Breast epithelium (tissue), 4 donors: ENCODE measurements at regions not wholly inside any gene's neighbourhood (a gene's known extent, or its start where the extent isn't known, plus 50 kb on each side); places are given as distances from the start of the nearest gene placed in this dataset.
"Not testable (repeated sequence)": the region's sequence is repeated elsewhere in the genome, so short reads cannot be mapped to it uniquely, and the experiment has no call there.

Experiments used
- DNase-seq, 2 donors: peaks; one replicate each; pipeline ENCODE4 v3.0.0-alpha.2; 2019; ENCODE audit warnings: low spot score in 2 of 2
- H3K27ac ChIP-seq, 2 donors: fragments of 200-600 bp; sonication (generic) in 1 of 2; one replicate each; pipeline ENCODE4 v1.5.1; 2016 to 2019; ENCODE audit warnings: mild to moderate bottlenecking in 1 of 2
- H3K27me3 ChIP-seq, 2 donors: fragments of 200-600 bp; sonication (generic) in 1 of 2; one replicate each; pipeline versions ENCODE4 v1.5.1 to v1.6.0; 2017 to 2019; ENCODE audit warnings: control low read depth in 1 of 2, mild to moderate bottlenecking in 1 of 2
- H3K36me3 ChIP-seq: fragments of 200-600 bp; one replicate; pipeline ENCODE4 v1.5.1; 2019
- H3K4me1 ChIP-seq, 2 donors: fragments of 200-600 bp; sonication (generic); one replicate each; pipeline ENCODE4 v1.5.1; 2016 to 2019; ENCODE audit warnings: control low read depth in 1 of 2
- H3K4me3 ChIP-seq, 3 donors: fragments of 200-600 bp; sonication (generic); 1 replicate in 2 of 3; 2 replicates in 1 of 3; pipeline ENCODE4 v1.5.1; 2016 to 2019; ENCODE audit warnings: mild to moderate bottlenecking in 3 of 3, moderate library complexity in 2 of 3
- H3K9me3 ChIP-seq, 2 donors: fragments of 200-600 bp; sonication (generic) in 1 of 2; one replicate each; pipeline ENCODE4 v1.5.1; 2016 to 2019; ENCODE audit warnings: control low read depth in 1 of 2
- POLR2A ChIP-seq: fragments of 450-650 bp; IDR thresholded peaks from one replicate; pipeline ENCODE4 v1.6.1; 2016; ENCODE audit warnings: antibody characterized with exemption, mild to moderate bottlenecking, moderate library complexity
- POLR2AphosphoS5 ChIP-seq, 3 donors: sonication (generic); formaldehyde crosslinking; IDR thresholded peaks; one replicate each; pipeline ENCODE4 v1.6.1; 2017; ENCODE audit warnings: antibody characterized with exemption in 3 of 3
- intact Hi-C: fragments of 100-400 bp; cut with DNase I; formaldehyde crosslinking; loops from one replicate; pipeline ENCODE4 v1.15.1; 2023; ENCODE audit warnings: low total_unique reads
- TF ChIP-seq, protein P1 (sequence below), 3 donors: fragments of 450-650 bp; IDR thresholded peaks; one replicate each; pipeline ENCODE4 v1.5.1; 2016 to 2017; ENCODE audit warnings: antibody characterized with exemption in 3 of 3, mild to moderate bottlenecking in 3 of 3, moderate library complexity in 3 of 3

DNA sequence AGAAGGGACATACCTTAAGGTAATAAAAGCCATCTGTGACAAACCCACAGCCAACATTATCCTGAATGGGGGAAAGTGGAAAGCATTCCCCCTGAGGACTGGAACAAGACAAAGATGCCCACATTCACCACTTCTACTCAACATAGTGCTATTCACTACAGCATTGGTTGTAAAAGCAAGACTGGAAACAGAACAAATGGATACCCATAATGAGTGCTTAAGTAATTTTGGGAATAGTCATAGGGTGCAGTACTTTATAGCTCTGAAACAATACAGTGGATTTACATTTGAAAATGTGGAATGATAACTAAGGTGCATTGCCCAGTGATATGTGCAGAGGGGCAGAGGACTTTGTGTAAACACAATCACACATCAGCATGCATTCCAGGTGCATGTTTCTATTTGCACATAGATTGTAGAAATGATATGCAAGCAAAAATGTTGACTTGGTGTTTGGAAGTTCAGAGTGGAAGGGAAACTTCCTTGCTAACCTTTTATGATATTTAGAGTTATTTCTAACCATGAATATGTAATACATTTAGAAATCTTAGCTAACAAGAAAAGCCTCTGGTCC lies 112.3 kb downstream of the IGLL1 start:
- intact Hi-C loops, result no loop called here
- DNase-seq, result no peak
- H3K27me3 ChIP-seq, result no peaks in the 10 kb centered on the region

DNA sequence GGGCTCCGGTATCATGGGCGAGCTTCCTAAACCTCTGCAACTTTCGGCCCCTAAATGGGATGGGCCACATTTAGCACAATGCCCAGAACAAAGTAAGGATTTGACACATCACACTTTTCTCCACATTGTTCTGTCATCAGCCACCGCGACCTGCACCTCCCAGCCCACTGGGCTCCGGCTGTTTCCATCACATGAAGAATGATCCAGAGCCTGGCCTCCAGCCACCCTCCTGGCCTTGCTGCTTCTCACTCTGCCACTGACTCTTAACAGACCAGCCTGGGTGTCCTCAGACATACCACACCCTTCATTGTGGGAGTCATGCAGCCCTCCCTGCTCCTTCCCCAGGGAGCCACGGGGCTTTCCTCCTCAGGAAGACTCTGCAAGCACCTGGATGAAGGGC lies 113.7 kb downstream of the IGLL1 start:
- Histone ChIP-seq H3K27ac (no peak overlapping the region), H3K4me1 (no peaks in the 10 kb centered on the region), H3K36me3 (no peaks in the 10 kb centered on the region), H3K27me3 (no peaks in the 10 kb centered on the region), H3K9me3 (no peaks in the 10 kb centered on the region), H3K4me3 (no peak overlapping the region)
- intact Hi-C loops, result no loop called here
- no peak for DNase-seq
- TF ChIP-seq POLR2A (no peak), POLR2AphosphoS5 (IDR thresholded peaks at IDR 0.05) (no peak)
- TF ChIP-seq, protein P1, sequence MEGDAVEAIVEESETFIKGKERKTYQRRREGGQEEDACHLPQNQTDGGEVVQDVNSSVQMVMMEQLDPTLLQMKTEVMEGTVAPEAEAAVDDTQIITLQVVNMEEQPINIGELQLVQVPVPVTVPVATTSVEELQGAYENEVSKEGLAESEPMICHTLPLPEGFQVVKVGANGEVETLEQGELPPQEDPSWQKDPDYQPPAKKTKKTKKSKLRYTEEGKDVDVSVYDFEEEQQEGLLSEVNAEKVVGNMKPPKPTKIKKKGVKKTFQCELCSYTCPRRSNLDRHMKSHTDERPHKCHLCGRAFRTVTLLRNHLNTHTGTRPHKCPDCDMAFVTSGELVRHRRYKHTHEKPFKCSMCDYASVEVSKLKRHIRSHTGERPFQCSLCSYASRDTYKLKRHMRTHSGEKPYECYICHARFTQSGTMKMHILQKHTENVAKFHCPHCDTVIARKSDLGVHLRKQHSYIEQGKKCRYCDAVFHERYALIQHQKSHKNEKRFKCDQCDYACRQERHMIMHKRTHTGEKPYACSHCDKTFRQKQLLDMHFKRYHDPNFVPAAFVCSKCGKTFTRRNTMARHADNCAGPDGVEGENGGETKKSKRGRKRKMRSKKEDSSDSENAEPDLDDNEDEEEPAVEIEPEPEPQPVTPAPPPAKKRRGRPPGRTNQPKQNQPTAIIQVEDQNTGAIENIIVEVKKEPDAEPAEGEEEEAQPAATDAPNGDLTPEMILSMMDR (IDR thresholded peaks at IDR 0.05), result no peak

More for the DNA sequence above, 112.3 kb downstream of the IGLL1 start:
- no peak for TF ChIP-seq POLR2AphosphoS5 (IDR thresholded peaks at IDR 0.05)
- TF ChIP-seq, protein P1 (IDR thresholded peaks at IDR 0.05), result no peak
- H3K9me3 ChIP-seq, result no peaks in the 10 kb centered on the region
- H3K4me1 ChIP-seq, result no peaks in the 10 kb centered on the region
- no peak overlapping the region for H3K27ac ChIP-seq
- no peaks in the 10 kb centered on the region for H3K36me3 ChIP-seq
- no peak overlapping the region for H3K4me3 ChIP-seq

DNA sequence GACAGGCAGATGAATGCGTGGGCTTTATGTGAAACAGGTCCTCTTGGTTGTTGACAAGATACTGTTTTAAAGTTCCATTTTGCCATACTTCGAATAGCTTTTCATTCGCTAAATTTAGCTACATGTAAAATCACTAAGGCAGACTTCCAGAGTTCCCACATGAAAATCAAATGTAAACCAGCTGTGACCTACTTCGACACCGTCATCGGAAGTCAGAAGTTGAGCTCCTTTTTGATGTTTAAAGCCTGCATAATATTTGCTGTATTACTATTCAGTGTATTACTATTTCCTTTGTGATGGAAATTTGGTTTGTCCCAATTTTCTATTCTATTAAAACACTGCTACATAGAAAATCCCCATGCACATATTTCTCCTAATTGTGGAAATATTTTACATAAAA lies 115.3 kb downstream of the IGLL1 start:
- H3K27me3 ChIP-seq, H3K4me3 ChIP-seq, intact Hi-C loops, H3K36me3 ChIP-seq, H3K9me3 ChIP-seq, H3K4me1 ChIP-seq, H3K27ac ChIP-seq, DNase-seq: not testable (repeated sequence)

DNA sequence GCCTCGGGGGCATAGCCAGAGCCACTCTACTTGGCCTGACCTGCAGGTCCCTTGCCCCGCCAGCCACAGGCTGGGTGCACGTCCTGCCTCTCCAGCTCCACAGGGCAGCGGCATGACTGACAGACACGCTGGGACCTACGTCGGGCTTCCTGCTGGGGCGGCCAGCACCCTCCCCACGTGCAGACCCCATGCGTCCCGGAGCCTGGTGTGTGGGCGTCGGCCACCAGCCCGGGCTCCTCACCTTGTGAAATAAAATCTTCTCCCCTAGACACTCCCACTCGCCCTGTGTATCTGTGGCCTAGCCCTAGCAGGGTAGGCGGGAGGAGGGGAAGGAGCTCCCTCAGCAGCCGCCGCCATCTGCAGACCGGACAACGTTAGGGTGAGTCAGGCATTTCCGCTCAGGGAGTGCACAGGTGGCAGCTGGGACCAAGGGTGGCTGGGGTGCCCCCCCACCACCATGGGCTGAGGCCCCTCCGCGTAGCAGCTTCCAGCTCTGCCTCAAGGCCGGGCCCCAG lies 119.5 kb downstream of the IGLL1 start:
- DNase-seq, H3K36me3 ChIP-seq, H3K27ac ChIP-seq, H3K4me3 ChIP-seq, intact Hi-C loops, H3K9me3 ChIP-seq, H3K27me3 ChIP-seq: not testable (repeated sequence)
- peaks cover 0 to 11% of the 10 kb centered on the region in 2 donors for H3K4me1 ChIP-seq

DNA sequence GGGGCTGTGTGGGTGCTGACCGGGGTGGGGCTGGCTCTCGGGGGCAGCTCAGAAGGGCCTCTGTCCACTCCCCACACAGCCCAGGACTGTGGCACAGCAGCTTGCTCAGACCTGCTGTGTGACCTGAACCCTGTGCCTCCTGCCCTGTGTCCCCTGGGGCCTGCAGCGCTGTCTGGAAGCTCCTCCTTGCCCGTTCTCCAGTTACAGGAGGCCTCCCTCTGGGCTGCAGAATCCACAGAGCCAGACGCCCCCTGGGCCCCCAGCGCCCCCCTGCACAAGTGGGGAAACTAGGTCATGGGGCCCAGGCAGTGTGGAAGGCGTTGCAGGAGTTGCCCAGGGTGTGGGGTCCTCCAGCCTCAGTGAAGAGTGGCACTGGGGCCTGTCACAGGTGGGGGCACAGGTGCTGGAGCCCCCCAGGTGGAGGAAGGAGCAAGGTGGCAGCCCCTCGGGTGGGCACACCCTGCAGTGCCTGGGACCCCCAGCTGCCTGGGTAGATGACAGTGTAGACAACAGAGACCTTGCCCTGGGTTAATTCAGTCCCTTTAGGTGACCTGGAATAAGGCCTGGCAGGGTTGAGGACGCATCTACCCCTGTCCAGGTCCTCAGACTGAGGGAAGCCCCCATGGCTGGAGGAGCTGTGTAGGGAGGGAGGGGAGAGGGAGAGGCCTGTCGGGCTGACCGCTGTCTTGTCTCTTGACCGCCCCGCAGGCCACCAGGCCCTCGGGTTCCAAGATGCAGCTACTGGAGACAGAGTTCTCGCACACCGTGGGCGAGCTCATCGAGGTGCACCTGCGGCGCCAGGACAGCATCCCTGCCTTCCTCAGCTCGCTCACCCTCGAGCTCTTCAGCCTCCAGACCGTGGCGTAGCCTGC lies 120.2 kb downstream of the IGLL1 start:
- intact Hi-C loops, DNase-seq, H3K27me3 ChIP-seq, H3K36me3 ChIP-seq, H3K9me3 ChIP-seq: not testable (repeated sequence)
- Histone ChIP-seq H3K27ac (peak overlapping the region; percentile 86 to 89), H3K4me3 (peak overlapping the region in 1 of 3 donors; percentile 32), H3K4me1 (peaks cover 0 to 11% of the 10 kb centered on the region in 2 donors)

DNA sequence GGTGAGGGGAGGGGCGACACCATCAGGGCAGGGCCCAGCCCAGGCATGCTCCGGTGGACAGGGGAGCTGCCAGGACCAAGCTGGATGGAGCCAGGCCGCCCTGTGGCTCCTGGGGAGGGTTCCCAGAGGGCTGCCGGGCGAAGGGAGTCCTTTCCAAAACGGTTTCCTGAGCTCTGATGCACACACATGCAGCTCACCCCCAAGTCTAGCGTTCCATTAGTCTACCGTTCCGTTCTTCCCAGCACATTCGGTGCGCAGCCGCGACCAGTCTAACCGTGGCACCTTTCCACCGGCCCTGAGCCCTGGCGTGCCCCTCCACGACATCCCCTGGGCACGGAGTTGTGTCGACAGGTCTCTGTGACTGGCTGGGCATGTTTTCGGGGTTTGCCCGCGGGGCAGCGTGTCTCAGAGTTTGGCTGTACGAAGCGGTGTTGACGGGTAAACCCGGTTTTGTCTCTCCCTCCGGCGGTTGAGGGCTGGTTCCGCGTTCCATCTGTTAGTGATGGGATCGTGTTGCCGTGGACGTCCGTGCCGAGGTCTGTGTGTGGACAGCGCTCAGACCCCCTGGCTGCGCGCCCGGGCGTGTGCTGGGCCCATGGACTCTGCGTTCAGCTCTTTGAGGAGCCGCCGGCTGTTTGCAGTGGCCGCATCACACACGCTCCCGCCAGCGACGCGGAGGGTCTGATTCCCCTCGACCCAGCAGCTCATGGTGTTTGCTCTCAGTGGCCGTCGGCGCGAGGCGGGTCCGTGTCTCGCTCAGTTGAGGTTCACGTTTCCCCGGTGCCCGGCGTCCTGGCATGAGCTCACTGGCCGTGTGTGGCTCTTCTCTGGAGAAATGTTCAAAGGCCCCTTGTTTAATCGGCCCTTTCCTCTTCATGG lies 121.2 kb downstream of the IGLL1 start:
- Histone ChIP-seq H3K9me3 (no peaks in the 10 kb centered on the region), H3K27me3 (no peaks in the 10 kb centered on the region), H3K4me3 (peak overlapping the region in 2 of 3 donors; percentile 32 to 53), H3K27ac (peak overlapping the region; percentile 86 to 89), H3K36me3 (no peaks in the 10 kb centered on the region), H3K4me1 (peaks cover 0 to 11% of the 10 kb centered on the region in 2 donors)
- DNase-seq, result peak; percentile 85 to 89
- TF ChIP-seq, protein P1 (IDR thresholded peaks at IDR 0.05), result no peak
- TF ChIP-seq POLR2A (no peak), POLR2AphosphoS5 (IDR thresholded peaks at IDR 0.05) (no peak)
- intact Hi-C loops, result no loop called here
